GM12873 (cell line): ENCODE measurements at regions not wholly inside any gene's neighbourhood (a gene's known extent, or its start where the extent isn't known, plus 50 kb on each side); places are given as distances from the start of the nearest gene placed in this dataset.

ENCODE experiments used
- TF ChIP-seq, protein P1 (sequence below): IDR thresholded peaks from 2 replicates; pipeline ENCODE4 v1.5.1; 2012; ENCODE audit warnings: low read depth, mild to moderate bottlenecking, moderate library complexity, low read length, control low read depth; ENCODE audit not compliant: insufficient read depth; ENCODE audit errors: missing control alignments

DNA sequence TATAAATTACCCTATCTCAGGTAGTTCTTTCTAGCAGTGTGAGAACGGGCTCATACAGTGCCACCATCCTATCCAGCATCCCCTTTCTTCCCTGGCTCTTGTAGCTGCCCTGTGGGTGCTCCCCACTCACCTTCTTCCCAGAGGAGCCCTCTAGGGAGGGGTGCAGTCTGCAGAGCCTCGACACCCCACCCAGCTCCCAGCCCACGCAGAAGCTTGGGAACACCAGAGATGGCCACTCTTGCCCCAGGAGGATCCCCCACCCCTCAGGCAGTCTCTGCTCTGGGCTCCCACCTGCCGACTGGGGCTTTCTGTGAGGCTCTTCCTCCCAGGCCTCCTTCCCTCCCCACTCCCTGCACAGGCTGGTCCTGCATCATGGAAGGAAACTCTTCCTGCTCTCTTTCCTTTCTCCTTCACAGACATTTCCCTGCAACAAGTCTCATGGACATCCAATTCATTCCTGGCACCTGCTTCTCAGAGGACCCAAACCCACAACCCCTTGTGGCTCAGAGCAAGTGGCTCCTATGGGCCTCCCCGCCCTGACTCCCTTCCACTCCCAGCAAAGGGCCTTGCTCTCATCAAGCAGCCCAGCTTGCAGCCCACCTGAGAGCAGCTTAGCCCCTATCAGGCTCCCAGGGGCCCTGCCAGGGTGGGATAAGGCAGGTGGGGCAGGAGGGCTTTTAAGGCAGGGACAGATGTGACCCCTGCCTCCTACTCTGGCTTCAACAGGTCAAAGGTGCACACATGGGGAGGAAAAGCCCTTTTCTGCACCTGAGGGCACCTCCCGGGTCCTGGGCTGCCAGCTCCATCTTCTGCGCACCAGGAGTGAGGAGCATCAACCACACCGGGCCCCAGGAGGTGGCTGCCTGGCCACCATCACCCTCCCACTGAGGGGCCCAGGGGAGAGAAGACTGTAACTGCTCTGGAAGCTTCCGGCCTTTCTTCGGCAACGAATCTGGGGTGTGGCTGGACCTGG is 263.8 kb upstream of the TNRC6C start:
- TF ChIP-seq, protein P1, sequence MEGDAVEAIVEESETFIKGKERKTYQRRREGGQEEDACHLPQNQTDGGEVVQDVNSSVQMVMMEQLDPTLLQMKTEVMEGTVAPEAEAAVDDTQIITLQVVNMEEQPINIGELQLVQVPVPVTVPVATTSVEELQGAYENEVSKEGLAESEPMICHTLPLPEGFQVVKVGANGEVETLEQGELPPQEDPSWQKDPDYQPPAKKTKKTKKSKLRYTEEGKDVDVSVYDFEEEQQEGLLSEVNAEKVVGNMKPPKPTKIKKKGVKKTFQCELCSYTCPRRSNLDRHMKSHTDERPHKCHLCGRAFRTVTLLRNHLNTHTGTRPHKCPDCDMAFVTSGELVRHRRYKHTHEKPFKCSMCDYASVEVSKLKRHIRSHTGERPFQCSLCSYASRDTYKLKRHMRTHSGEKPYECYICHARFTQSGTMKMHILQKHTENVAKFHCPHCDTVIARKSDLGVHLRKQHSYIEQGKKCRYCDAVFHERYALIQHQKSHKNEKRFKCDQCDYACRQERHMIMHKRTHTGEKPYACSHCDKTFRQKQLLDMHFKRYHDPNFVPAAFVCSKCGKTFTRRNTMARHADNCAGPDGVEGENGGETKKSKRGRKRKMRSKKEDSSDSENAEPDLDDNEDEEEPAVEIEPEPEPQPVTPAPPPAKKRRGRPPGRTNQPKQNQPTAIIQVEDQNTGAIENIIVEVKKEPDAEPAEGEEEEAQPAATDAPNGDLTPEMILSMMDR, result no peak

GRCh38 chr17:77695386-77695785 is 263.1 kb upstream of the TNRC6C start:
- TF ChIP-seq, protein P1, result no peak

GRCh38 chr17:77696151-77696720 is 262.3 kb upstream of the TNRC6C start:
- TF ChIP-seq, protein P1, result no peak

DNA sequence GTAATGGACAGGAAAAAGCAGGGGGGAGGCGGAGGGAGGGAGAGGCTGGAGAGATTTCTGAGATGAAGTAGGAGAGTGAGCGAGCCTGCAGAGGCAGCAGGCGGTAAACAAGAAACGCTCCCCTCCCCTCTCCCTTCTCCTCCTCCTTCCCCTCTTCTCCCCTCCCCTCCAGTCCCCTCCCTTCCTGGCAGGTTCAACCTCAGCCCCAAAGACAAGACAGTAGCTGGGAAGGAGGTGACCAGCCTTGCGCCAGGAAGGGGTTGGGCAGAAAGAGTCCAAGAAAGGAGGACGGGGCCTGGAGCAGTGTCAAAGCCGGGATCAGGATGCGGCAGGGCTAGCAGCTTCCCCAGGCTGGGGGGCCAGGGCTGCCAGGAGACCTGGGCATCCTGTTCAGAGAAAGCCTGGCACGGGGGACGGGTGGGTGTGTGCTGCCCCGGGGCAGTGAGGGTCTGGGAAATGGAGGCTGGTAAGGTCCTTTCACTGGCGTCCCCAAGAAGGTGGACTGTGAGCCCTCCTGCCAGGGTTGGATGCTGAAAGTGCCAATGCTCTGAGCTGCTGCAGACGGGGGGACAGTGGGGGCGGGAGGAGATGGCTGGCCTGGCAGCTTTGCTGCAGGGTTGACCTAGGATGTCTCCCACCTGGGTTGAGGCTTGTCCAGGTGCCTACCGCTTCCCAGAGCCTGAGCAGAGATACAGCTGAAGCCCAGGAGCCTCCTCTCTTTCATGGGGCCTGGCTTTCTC is 261.6 kb upstream of the TNRC6C start:
- TF ChIP-seq, protein P1, result no peak

DNA sequence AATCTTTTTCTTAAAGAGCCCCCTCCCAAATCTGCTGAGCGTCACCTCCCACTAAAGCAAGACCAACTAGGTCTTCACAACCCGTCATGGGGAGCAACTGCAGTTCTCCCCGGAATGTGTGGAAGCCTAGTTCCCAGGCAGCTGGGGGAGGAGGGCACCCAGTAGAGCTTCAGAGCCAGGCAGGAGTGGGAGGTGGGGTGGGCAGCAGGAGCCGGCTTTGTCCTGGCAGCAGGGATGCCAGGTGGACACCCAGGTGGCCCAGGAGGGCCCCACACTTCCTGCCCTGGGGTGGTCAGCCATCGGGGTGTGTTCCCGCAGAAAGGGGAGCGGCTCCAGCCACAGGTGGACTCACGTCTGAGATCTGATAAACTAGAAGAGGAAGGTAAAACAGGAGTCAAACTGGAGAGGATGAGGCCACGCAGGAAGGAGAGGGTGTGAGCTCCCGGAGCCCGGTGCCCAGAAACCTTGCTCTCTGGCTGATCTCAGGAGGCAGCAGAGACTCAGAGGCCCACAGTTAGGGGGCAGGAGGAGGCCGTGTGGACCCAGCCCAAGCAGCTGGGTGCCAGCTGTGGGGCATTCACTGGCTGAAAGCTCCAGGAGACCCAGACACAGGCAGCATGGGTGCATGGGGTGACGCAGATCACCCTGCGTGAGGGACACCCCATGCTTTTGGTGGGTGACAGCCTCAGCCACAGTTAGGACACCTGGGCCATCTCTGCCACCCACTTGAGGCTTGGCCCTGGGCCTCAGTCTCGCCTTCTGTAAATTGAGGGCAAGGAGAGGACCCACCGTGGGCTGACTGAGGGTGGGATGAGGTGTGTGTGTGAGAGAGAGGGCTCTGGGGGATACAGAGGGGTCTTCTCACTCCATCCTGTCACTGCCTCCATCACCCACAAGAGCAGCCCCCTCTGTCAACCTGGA is 260.8 kb upstream of the TNRC6C start:
- TF ChIP-seq, protein P1, result no peak

GRCh38 chr17:77698903-77699623 is 259.4 kb upstream of the TNRC6C start:
- TF ChIP-seq, protein P1, result no peak
